D721Med (cell line): ENCODE measurements at regions not wholly inside any gene's neighbourhood (a gene's known extent, or its start where the extent isn't known, plus 50 kb on each side); places are given as distances from the start of the nearest gene placed in this dataset.
"Not testable (repeated sequence)": the region's sequence is repeated elsewhere in the genome, so short reads cannot be mapped to it uniquely, and the experiment has no call there.

ENCODE experiments used
- DNase-seq: peaks from one replicate; pipeline ENCODE4 v3.0.0; 2011; ENCODE audit warnings: low spot score; ENCODE audit not compliant: insufficient read length
- FAIRE-seq: peaks from 2 replicates; lab custom pipeline; 2011; peaks lifted over from hg19 to GRCh38; lab: Jason Lieb, UNC
- CTCF ChIP-seq: IDR thresholded peaks from 2 replicates; pipeline ENCODE4 v1.5.1; 2012; ENCODE audit warnings: mild to moderate bottlenecking, control low read depth; ENCODE audit not compliant: insufficient read depth; ENCODE audit errors: missing control alignments

GRCh38 chr6:71360556-71361335 is 72.1 kb downstream of the OGFRL1 start:
- not testable (repeated sequence) for DNase-seq, FAIRE-seq

- TF ChIP-seq CTCF, result no peak
- DNase-seq (no peak), FAIRE-seq (no peak)
Observed at GRCh38 chr6:71364889-71365542, 76.4 kb downstream of the OGFRL1 start.

GRCh38 chr6:71367756-71368155 is 79.1 kb downstream of the OGFRL1 start:
- FAIRE-seq, result no peak
- no peak for TF ChIP-seq CTCF
- no peak for DNase-seq

GRCh38 chr6:71368284-71368683 is 79.7 kb downstream of the OGFRL1 start:
- TF ChIP-seq CTCF, result no peak
- FAIRE-seq (no peak), DNase-seq (no peak)

GRCh38 chr6:71371559-71371958 is 82.9 kb downstream of the OGFRL1 start:
- FAIRE-seq (no peak), DNase-seq (no peak)
- TF ChIP-seq CTCF, result no peak

GRCh38 chr6:71373943-71374342 is 85.3 kb downstream of the OGFRL1 start:
- DNase-seq, result no peak
- no peak for TF ChIP-seq CTCF
- no peak for FAIRE-seq

- no peak for TF ChIP-seq CTCF
- FAIRE-seq (no peak), DNase-seq (no peak)
Observed at GRCh38 chr6:71375676-71376075, 87.1 kb downstream of the OGFRL1 start.
